ENCODE measurements at regions not wholly inside any gene's neighbourhood (a gene's known extent, or its start where the extent isn't known, plus 50 kb on each side); places are given as distances from the start of the nearest gene placed in this dataset.

DNA sequence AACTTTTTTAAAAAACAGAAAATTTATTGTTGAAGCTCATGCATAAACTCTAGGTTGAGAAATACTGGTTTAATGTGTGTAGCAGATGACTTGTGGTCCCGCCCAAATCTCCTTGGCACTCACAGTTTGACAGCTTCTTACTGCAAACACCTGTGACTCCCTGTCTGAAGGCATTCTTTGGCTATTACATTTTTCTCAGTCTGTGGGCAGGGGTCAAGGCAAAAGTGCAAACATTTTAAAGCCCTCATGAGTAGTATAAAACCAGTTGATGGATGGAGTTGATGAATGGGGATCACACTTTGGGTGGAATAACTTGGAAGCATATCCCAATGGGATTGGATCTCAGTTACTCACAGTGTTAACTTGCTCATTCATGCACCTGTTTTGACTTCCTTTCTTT lies 1007.0 kb upstream of the NUDT12 start:
- no peak for TF ChIP-seq EP300 (IDR thresholded peaks at IDR 0.05)
- TF ChIP-seq, protein P1, sequence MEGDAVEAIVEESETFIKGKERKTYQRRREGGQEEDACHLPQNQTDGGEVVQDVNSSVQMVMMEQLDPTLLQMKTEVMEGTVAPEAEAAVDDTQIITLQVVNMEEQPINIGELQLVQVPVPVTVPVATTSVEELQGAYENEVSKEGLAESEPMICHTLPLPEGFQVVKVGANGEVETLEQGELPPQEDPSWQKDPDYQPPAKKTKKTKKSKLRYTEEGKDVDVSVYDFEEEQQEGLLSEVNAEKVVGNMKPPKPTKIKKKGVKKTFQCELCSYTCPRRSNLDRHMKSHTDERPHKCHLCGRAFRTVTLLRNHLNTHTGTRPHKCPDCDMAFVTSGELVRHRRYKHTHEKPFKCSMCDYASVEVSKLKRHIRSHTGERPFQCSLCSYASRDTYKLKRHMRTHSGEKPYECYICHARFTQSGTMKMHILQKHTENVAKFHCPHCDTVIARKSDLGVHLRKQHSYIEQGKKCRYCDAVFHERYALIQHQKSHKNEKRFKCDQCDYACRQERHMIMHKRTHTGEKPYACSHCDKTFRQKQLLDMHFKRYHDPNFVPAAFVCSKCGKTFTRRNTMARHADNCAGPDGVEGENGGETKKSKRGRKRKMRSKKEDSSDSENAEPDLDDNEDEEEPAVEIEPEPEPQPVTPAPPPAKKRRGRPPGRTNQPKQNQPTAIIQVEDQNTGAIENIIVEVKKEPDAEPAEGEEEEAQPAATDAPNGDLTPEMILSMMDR (IDR thresholded peaks at IDR 0.05), result no peak
- no peak for TF ChIP-seq POLR2AphosphoS5 (IDR thresholded peaks at IDR 0.05)

Measured in stomach (tissue), 4 donors.